NCI-H526 treated with DMSO at 0.1 percent for 48 hours (cell line): ENCODE measurements at regions not wholly inside any gene's neighbourhood (a gene's known extent, or its start where the extent isn't known, plus 50 kb on each side); places are given as distances from the start of the nearest gene placed in this dataset.

ENCODE experiments used
- DNase-seq: peaks from one replicate; lab custom pipeline; 2025; lab: John Stamatoyannopoulos, UW

DNA sequence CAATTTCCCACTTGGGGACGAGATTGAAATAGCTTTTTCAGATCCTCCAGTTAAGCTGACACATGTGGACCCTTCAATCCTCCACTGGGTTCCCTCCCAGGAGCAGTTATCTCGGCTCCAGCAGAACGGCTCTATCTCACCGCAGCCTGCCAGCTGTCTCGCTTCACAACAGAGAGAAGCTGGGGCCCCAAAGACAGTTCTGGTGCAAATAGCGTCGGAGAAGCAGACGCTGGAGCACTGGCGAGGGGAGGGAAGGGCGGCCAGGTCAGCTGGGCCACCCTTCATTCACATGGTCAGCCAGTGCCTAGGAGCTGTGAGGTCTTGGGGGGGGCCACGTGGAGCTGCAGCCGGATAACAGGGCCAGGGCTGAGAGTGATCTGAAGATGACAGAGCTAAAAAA, 141.3 kb upstream of the SDK2 start:
- peak; percentile 28 for DNase-seq

- DNase-seq: peak; percentile 87
These were observed 141.9 kb upstream of the SDK2 start for GRCh38 chr17:73785958-73786743.

DNA sequence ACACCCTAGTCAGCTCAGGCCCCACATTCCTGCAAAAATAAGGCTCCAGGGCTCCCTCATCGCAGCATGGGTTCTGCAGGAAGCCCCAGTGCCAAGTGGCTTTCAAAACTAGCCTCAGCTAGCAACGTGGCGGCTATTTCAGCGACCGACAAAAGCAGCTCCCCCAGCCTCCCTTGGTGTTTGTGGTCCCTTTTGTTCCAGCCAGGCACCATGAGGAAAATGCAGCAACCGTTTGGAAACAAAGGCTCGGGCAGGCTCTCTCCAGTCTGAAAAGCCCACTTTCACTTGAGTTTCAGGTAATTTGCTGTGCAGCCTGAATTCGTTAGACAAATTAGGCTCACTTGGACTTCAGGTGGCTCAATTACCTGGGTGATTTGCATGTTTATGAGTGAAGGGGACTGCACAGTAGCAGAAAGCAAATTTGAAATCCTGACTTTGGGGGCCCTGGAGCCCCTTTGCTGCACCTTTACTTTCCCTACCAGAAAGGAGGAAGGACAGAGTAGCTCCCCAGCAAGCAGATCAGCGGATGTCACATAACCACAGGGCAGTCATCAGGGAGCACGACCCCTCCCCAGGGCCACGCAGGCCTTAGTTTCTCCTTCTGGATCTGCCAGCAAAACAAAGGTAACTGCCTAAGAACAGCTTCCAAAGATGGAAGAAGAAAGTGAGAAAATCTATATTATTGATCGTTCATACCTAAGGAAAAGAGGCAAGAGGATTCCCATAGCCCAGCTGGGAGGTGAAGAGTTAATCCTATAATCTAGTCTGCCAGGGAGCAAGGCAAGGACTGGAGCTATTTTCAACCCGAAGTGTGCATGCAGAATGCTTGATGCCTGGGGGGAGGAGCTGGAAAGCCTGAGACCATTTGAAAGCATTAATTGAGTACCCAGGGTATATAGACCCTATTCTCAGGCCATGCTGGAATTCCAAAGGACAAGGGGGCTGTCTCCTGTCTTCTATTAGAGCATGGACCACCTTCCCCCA, 143.1 kb upstream of the SDK2 start:
- DNase-seq: peak; percentile 95

GRCh38 chr17:73788111-73788510, 143.9 kb upstream of the SDK2 start:
- peak; percentile 86 for DNase-seq

DNA sequence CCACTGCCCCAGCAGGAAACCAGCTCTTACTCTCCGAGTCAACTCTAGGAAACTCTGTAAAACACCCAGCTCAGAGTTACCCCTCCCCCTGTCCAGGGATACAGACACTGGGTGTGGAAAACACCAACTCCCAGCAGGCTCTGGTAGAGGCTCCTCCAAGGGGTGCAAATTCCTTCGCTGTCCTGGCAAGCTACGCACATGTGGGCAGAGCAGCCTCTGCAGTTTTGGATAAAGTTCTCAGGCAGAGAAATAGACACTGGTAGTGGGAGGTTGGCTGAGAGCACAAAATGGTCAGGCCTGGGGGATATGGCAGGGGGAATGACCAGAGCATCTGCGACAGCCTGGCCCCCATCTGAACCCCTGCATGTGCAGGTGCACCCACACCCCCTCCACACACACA, 146.9 kb upstream of the SDK2 start:
- no peak for DNase-seq

GRCh38 chr17:73791631-73792030, 147.4 kb upstream of the SDK2 start:
- no peak for DNase-seq

DNA sequence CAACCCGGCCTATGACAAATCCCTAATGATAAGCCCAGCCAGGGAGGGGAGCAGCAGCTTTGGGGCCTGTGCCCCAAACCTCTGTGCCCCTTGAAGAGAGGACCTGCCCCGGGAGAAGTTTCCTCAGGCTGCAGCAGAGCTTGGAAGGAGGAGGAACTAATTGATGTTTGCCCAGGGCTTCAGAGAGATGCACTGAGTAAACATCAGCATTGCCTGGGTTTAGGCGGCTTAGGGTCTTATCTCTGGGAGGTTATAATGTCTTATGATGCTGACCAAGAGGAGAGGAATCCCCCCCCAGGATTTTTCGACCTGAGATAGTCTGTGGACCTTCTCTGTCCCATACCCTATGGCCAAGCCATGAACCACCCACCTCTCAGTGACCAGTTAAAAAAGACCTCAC, 148.7 kb upstream of the SDK2 start:
- DNase-seq: no peak

GRCh38 chr17:73794336-73794735, 150.1 kb upstream of the SDK2 start:
- no peak for DNase-seq

- peak; percentile 40 for DNase-seq
These were observed 151.5 kb upstream of the SDK2 start for GRCh38 chr17:73795730-73796129.

DNA sequence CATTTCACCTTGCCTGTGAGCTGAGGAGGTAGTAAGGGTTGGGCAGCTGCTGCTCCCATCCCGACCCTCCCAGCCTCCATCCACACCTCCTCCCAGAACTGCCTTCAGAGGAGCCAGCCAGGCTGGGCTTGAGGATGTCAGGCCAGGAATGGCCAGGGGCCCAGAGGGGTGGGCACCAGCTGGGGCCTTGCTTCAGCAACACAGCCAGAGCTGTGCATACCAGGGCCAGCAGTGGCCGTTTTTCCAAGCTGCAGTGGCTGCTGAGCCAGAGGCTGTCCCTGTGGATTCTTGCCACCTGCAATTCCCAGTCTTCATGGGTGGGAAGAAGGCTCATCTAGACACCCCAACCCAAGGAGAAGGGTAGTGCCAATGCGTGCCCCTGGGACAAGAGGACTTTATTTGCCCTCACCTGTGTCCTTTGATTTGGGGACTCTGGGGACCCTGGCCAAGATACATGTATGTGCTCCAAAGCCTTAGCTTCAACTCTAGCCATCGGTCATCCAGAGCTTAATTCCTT, 153.4 kb upstream of the SDK2 start:
- no peak for DNase-seq

DNA sequence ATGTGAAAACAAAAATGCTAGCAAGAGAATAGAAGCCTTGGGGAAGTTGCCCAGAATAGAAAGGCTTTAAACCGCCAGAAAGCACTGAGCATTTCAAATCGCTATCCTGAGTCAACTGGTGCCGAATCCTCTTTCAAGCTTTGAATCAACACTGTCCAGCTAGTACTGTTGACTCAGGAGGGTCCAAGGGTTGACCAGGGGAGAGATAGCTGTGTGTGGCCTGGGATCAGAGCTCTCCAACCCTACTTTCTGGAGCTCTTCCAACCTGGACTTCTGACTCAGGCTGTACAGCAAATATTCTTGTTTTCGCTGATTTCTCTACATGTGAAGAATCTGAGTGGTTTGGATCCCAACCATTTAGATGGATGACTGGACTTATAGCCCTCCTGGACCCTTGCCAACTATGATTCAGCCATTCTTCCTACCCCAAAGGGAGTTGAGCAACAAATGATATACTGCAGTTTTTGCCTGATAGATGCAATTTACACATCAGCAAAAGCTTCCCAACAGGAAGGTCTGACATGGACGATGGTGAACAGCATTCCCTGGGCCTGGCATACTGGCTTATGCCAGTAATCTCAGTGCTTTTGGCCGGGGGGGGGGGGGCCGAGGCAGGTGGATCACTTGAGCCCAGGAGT, 154.0 kb upstream of the SDK2 start:
- DNase-seq: no peak

- DNase-seq: no peak
These were observed 154.9 kb upstream of the SDK2 start for GRCh38 chr17:73799096-73799495.

DNA sequence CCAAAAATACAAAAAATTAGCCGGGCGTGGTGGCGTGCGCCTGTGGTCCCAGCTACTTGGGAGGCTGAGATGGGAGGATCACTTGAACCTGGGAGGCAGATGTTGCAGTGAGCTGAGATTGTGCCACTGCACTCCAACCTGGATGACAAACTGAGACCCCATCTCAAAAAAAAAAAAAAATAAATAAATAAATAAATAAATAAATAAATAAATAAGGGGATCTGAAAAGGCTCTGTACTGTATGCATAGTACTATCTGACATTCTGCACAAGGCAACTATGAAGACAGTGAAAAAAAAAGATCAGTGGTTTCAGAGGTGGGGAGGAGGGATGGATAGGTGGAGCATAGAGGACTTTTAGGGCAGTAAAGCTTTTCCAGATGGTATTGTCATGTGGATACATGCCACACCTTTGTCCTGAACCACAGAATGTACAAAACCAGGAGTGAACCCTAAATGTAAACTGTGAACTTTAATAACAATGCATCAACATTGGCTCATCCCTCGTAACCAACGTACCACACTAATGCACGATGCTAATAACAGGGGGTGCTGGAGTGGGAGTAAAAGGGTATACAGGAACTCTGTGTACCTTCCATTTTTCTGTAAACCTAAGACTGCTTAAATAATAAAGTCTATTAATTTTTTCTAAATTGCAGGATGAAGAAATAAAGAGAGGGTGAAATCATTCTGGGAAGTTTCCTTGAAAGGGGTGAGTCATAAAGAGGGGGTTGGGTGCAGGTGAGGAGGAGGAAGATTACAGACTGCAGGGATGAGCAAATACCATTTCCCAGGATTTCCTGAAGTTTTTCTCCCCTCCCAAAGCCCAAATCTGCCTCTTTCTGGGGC, 155.8 kb upstream of the SDK2 start:
- no peak for DNase-seq

DNA sequence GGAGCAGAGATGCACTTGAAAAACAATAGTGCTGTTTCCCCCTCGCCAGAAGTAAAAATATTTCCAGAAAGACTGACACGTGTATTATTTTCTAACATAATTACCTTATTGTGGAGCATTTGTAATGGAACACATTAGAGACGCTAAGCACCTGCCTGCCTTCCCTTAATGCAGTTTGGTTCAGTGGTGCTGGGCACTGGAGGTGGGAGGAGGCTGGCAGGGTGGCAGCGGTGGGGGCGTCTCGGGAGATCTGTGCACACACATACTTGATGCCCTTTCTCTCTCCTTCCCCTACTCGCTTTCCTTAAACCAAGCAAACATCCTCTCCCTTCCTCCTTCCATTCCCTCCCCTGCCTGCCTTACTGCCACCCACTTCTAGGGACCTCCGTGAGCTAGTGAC, 156.6 kb upstream of the SDK2 start:
- no peak for DNase-seq

DNA sequence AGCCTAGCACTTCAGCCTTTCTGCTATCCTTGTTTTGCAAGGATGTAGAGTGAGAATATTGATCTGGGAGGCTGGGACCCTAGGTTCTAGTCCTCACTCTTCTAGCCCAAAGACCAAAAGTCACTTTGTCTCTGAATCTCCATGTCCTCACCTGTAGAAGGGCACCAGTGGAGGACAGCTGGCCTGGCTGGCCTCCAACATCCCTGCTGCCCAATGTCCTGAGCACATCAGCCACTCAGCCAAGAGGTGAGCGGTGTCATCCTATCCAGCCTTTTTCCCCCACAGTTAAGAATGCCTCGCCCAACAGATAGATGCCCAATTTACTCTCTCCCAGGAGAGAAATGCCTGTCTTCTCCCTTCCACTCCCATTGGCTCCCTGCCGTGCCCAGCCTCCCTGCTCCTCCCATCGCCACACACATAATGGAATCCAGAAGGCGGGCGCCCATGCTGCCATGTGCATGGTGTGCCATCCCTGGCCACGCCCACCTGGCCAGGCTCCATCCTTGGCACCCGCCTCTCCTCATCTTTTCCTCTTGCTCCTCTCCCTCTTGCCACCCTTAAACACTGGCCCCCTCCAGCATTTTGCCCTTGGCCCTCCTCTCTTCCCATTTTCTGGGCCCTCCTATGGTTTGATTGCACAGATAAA, 157.3 kb upstream of the SDK2 start:
- DNase-seq: no peak

DNA sequence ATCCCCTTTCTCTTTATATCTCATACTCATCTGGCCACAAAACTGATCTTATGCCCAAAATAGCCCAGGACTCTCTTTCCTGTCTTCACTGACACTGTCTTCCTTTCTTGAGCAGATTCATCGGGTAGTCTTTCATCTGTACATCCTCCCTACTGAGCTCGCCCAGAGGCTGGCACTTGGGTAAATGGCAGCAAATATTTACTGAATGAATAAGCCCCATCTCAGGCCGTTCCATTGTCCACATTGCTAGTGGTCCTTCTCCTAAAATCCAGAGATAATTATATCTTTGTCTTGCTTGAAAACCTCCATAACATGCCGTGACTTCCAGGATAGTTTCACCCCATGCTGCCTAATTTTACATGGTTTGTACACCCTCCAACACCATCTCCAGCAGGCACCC, 158.1 kb upstream of the SDK2 start:
- no peak for DNase-seq

DNA sequence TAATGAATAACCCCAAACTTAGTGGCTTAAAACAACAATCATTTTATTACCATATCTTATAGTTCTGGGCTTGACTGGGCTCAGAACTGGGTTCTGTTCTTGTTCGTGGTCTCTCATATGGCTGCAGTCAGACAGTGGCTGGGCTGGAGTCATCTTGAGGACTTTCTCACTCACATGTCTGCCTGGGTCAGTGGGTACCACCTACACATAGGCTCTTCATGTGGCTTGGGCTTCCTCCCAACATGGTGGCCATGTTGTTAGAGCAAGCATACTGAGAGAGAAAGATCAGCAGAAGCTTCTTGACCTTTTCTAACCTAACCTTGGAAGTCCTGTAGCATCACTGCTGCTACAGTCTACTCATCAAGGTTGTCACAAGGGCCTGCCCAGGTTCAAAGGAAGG, 158.6 kb upstream of the SDK2 start:
- no peak for DNase-seq

DNA sequence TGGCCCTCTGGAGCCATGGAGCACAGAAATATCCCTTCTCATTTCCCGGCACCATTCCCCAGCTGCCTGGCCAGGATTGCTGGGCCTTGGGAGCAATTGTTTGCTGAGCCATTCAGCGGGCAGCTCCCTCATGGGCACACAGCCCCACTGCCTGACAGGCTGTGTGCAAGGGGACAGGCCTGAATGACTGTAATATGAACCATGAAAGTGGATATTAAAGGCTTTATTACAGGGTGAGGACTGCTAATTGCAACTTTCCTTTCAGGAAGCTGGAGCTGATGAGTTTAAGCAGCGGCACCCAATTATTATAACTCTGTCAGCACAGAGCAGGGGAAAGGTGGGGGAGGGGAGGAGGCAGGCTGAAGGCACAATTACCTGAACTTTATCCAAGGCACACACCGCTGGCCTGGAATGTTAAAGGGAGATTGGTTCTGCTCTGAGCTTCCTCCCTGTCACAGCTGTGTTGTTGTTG, 159.8 kb upstream of the SDK2 start:
- no peak for DNase-seq

GRCh38 chr17:73806768-73807167, 162.5 kb upstream of the SDK2 start:
- no peak for DNase-seq

DNA sequence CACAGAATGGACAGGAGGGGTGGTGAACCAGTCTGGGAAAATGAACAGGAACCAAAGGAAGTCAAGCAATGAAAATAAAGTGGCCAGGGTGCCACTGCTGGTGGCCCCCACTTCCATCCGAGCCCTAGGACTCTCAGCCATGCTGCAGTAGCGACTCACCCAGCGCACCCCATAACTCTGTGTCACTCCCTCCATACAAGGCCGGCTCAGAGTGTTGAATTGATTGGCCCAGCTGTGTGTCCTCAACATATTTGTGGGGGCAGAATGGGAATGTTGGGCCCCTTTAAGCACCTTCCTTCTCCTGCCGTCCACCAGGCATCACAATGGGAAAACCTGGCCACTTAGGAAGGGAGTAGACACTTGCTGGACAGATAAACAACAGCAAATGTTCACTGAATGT, 169.0 kb upstream of the SDK2 start:
- no peak for DNase-seq

DNA sequence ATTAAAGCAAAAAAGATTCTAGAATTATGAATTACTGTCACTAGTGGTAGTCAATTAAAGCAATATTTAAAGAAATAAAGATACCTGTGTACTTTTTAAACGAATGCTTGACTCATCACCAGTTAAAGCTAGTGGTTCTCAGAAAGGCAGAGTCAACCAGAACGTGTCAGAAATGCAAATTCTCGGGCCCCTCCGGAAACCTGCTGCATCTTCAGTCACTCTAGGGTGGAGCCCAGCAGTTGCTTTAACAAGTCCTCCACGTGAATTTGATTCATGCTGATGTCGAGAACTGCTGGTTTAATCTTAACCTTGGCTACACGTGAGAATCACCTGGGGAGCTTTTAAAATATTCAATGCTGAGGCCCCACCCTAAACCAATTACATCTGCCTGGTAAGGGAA, 169.8 kb upstream of the SDK2 start:
- no peak for DNase-seq
